ENCODE measurements at regions not wholly inside any gene's neighbourhood (a gene's known extent, or its start where the extent isn't known, plus 50 kb on each side); places are given as distances from the start of the nearest gene placed in this dataset.
"Not testable (repeated sequence)": the region's sequence is repeated elsewhere in the genome, so short reads cannot be mapped to it uniquely, and the experiment has no call there.

DNA sequence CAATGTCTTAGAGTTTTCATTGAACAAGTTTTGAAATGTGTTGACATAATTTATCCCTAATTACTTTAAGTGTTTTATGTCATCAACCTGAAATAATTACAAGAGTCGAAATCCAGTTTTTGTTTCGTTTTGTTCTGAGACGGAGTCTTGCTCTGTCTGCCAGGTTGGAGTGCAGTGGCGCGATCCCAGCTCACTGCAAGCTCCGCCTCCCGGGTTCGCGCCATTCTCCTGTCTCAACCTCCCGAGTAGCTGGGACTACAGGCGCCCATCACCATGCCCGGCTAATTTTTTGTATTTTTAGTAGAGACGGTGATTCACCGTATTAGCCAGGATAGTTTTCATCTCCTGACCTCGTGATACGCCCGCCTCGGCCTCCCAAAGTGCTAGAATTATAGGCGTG is 1131.0 kb upstream of the LRRTM3 start:
- not testable (repeated sequence) for DNase-seq (ENCODE audit: low read depth in 4 of 4, low spot score in 1 of 4)

DNA sequence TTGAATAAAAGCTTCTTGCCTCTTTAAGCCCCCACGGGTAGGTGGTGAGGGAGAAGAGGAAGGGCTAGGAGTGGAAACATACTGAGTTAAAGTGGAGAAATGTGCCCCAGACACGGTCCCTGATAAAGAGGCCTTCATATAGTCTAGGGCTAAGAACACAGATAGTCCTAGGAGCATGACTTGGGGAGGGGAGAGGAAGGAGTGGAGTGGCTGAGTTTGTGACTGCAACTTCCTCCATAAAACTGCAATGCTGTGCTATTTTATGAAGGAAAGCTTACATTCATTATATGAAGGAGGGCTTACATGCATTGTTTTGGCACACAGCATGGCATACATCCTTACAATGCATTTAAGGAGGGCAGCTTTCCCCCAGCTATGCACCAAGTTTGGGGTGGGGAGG is 1129.4 kb upstream of the LRRTM3 start:
- no peak for DNase-seq (ENCODE audit: low read depth in 4 of 4, low spot score in 1 of 4)

DNA sequence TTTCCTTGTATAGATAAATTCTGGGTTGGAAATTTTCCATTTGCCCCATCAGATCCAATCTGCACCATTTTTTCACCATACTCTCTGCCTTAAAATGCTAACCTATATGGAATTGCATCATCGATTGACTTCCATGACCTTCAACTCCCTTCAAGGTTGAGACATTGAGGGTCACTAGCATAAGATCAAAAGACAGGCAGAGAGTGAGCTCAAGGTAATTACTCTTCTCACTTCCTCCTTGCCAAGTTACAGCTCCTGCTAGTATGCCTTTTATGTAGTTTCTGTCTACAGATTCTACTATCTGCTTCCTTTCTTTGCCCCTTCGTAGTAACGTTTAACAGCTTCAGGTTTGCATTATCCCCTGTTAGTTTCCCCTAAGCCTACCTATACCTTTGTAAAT is 1127.7 kb upstream of the LRRTM3 start:
- no peak for DNase-seq (ENCODE audit: low read depth in 4 of 4, low spot score in 1 of 4)

DNA sequence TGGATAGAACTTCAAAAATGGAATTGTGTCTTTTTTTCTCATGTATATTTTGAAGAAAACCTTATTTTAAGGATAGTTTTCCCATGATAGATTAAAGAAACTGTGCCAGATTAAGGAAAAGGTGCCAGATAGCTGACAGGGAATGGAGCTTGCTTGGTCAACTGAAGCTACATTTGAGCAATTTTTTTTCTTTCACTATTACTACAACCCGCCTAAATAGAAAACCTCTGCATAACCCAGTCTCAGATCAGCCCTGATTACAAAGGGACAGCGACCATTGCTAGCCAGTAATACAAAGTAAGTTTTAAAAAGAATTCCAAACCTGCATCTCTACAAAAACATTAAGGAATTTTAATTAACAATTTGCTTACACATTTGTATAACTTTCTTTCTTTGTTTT is 1123.4 kb upstream of the LRRTM3 start:
- no peak for DNase-seq (ENCODE audit: low read depth in 4 of 4, low spot score in 1 of 4)

DNA sequence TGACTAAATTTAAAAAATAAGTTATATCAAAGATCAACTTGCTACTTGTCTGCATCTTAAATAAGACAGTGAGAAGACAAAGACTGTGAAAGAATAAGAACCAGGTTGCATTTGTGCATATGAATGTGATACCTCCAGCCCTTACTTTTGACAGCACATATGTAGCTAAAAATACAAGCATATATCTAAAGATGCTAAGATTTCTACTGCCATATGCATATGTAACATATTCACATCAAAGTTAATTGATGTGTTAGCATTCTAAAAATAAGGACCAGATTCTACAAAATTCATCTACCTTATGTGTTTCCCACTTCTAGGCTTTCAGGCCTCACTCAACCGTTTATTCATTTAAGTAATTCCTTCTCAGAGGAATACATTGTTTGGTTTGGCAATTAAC is 1120.3 kb upstream of the LRRTM3 start:
- no peak for DNase-seq (ENCODE audit: low read depth in 4 of 4, low spot score in 1 of 4)

DNA sequence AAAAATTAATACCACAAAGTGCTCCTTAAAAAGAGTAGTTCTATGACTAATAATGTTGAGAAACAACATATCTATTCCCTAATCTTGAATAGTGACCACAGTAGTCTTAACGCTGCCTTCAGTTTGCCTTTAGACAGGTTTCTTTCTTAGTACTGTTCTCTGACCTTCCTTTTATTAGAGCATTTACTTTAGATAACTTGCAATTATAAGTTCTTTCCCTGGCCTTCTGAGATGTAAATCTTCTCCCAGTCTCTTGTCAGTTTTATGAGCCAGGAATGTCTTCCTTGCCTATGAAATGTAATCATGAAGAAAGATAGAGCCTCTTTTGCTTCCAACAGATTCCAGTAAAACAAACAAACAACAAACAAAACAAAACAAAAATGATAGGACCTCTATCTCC is 1119.8 kb upstream of the LRRTM3 start:
- DNase-seq (ENCODE audit: low read depth in 4 of 4, low spot score in 1 of 4), result no peak

DNA sequence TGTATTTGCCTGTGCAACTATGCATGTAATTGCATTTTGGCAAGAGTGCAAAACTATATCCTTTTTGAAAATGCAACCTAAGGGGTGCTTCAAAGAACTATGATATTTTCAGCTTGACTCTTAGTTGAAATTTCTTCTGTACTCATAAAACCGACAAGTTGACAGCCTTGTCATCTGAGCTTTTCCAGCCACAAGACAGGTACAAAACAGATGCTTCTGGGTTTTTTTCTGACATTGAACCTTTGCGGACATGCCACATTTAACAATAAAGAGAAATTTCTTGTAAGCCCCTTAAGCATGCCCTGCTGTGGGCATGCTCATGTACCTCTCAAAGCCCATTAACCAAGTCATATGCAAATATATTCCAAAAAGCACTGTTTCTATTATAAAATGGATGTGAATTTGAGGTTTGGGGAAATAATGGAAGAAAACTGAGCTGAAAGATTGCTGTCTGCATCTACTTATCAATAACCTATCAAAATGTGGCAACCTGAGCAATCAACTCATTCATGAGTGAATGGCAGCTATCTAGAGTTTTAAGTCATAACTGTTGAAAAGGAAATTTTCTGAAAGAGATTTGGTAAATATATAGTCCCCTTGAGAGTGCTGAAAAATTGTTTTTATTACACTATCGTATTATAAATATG is 1117.0 kb upstream of the LRRTM3 start:
- no peak for DNase-seq (ENCODE audit: low read depth in 4 of 4, low spot score in 1 of 4)

DNA sequence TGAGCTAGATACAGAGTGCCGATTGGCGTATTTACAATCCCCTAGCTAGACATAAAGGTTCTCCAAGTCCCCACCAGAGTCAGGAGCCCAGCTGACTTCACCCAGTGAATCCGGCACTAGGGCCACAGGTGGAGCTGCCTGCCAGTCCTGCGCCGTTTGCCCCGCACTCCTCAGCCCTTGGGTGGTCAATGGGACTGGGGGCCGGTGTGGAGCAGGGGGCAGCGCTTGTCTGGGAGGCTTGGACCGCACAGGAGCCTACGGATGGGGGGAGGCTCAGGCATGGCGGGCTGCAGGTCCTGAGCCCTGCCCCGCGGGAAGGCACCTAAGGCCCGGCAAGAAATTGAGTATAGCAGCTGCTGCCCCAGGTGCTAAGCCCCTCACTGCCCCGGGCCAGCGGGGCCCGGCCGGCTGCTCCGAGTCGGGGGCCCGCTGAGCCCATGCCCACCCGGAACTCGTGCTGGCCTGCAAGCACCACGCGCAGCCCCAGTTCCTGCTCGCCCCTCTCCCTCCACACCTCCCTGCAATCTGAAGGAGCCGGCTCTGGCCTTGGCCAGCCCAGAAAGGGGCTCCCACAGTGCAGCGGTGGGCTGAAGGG is 1113.8 kb upstream of the LRRTM3 start:
- DNase-seq (ENCODE audit: low read depth in 4 of 4, low spot score in 1 of 4), result no peak

DNA sequence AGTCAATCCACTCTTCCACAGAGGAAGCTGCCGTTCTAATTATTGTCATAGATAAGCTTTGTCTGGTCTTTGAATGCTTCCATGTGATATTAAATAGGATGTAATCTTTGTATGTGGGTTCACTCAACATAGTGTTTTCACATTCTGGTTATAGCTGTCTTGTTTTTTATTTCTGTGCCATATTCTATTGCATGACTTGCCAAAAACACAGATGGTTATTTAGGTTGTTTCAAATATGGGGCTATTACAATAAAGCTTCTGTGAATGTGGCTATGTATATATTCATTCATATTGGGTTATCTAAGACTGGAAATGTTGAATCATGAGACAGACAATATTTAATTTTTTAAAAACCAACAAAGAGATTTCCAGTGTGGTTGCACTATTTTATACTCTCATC is 1109.3 kb upstream of the LRRTM3 start:
- no peak for DNase-seq (ENCODE audit: low read depth in 4 of 4, low spot score in 1 of 4)

DNA sequence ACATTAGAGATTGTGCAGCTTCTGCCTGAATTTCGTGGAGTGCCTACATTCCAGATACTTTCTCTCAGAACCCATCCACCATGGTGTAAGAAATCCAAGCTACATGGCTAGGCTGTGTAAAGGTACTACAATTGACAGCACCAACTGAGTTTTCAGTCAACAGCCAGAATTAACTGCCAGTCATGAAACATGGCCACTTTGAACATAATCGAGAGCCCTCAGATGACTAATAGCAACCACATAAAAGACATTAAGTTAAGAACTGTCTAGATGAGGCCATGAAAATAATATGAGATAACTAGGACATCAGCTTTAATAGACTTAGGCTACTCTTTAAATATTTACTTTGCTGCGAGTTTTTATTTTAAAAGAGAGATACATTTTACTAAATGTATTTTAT is 1106.8 kb upstream of the LRRTM3 start:
- DNase-seq (ENCODE audit: low read depth in 4 of 4, low spot score in 1 of 4), result no peak

DNA sequence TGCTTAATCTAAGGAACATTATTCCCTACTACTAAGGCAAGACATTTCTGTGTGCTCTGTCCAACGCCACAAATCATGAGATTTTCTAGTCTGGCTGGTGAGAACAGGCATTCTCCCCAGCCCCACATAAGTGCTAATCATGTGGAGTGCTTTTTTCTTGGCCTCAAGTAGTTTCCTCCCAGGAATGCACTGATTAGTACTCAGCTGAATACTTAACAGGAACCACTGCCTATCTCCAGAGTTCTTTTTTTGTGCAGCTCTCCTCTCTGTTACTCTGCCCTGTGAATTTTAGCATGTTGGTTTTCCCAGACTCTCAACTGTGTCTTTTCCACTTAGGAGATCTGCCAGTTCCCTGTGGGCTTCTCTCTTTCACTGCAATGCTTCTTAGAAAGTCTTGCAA is 1098.5 kb upstream of the LRRTM3 start:
- no peak for DNase-seq (ENCODE audit: low read depth in 4 of 4, low spot score in 1 of 4)

DNA sequence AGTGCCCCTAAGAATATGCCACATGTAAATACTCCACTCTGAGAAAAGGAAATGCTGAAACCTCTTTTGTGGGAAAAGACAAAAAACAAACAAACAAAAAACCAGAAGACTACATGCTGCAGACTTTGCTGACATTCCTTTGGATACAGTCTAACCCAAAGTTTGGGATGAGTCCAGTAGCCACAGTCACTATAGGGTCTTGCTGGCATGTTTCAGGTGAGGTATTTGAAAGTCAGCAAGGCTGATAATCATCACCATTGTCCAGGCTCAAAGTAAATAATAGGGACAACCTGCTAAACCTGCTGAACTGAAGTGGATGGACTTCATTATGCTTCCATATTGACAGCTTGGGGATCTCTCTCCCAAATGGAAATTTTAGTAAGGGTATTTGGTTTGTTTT is 1087.0 kb upstream of the LRRTM3 start:
- DNase-seq (ENCODE audit: low read depth in 4 of 4, low spot score in 1 of 4), result no peak

DNA sequence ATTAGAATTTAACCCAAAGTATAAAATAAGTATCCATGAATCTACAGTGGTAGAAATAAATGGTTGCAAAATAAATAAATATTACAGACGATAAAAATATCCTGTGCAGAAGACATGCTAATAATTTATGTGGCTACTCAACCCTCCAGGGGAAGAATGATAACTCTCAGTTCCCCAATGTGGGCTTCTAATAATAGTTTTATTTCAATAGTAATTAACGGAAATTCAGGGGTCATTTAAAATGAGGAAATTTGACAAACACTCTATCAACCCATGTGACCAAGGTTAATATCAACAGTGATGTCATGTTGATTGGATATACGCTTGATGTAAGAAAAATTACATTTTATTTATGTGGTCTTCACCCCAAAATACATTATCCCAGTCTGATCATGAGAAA is 1082.6 kb upstream of the LRRTM3 start:
- no peak for DNase-seq (ENCODE audit: low read depth in 4 of 4, low spot score in 1 of 4)

DNA sequence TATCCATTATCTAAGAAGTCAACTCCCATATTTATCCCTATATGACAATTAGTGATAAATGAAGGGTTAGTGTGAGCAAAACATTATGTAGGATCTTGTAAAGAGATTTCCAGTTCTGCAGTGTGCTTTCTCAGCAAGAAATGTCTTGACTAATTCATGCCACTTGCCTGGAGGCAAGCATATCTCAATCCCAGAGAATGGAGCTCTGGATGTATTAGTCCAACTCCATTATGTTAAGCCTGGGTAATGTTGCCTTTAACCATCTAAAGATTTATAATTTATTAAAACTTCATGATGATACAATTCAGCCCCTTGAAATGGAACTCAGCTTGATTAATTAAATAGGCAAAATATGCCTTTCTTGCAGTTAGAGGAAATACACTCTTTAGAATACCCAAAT is 1079.9 kb upstream of the LRRTM3 start:
- no peak for DNase-seq (ENCODE audit: low read depth in 4 of 4, low spot score in 1 of 4)

DNA sequence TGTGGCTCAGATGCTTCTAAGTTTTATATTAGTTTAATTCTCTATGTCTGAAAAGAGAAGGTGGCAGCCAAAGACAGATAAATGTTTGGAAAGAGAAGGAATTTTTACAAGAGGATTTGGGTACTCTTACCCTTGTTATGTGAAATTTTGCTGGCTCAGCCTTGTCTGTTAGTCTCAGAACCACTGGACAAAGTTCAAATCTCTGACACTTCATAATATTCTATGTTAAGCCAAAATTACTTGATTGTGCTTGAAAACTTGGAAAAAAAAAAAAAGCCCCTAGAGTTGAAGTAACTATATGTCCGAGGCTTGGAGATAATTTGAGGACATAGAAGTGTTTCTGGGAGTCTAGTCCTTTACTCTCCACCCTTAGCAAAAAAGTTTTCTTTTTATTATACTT is 1079.3 kb upstream of the LRRTM3 start:
- DNase-seq (ENCODE audit: low read depth in 4 of 4, low spot score in 1 of 4), result no peak

DNA sequence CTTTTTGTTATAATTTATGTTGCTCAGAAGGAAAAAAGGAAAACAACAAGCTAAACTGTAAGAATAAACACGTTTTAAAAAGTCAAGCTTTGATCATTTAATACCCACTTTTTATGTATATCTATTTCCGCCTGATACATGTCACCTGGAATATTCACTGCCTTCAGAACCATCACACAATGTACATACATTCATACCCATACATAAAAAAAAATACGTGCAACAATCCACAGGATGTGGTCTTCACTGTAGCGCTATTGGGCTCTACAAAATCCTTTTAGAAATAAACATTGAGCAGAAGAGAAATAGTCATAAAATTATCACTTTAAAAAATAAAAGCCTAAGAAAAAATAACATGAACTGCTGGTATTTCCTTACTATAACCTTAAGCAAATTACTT is 1078.9 kb upstream of the LRRTM3 start:
- no peak for DNase-seq (ENCODE audit: low read depth in 4 of 4, low spot score in 1 of 4)

DNA sequence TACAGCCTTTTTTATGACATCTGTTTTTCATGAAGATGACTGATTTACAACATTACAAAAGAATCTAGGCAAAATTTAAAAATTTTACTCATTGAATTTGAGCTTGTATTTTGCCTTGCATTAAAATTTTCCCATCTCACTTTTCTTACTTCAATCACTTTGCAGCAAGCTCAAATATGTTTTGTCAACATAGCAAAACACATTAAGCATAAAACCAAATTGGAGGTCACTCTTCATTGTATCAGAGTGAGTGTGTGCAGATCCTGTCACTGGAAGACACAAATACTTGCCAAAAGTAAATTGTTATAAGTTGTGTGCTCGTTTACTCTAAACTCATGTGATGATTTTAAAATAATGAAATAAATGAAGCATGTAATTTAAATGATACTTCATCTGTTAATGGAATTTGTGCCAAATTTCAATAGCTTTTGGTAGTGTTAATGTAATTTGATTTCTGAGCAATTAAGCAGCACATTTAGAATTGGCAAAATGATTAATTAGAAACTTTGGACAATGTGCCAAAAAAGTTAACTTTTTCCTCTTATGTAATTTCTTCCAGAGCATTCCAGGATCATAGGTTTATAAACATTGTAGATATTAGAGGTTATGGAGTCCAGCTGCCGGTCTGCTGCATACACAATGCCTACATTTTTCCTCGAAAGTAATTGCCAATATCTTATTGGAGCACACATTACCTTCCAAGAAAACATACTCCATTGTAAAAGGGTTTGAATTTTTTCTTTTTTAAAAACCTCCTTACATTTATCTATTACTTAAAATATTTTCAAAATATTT is 1078.2 kb upstream of the LRRTM3 start:
- DNase-seq (ENCODE audit: low read depth in 4 of 4, low spot score in 1 of 4), result no peak

DNA sequence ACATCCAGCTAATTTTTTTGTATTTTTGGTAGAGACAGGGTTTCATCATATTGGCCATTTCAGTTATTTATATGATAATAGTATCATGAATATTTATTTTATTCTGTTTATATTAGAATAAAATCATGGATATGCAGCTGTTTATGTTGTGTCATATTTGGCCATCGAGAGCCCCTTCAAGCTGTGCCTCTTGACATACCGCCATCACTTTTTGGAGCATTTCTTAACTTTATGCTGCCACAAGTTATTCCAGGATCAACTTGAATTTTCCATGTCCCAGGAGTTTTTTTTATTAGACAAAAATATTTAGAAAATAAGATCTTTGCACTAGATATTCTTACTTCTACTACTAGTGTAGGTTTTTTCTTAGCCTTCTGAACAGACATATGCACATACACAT is 1067.0 kb upstream of the LRRTM3 start:
- no peak for DNase-seq (ENCODE audit: low read depth in 4 of 4, low spot score in 1 of 4)

DNA sequence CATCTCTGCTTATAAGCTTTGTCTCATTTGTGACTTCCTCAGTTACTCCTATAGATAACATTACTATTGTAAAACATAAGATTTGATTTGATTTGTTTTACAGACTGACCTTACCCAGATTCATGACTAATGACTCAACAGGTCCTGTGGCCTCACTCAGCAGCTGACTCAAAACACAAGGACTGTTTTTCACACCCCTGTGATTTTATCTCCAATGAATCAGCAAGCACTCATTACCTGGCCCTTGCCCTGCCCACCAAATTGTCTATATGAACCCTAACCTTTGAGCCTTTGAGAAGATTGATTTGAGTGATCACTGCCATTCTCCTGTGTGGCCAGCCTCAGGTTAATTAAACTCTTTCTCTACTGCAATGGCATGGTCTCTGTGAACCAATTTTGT is 1064.6 kb upstream of the LRRTM3 start:
- DNase-seq (ENCODE audit: low read depth in 4 of 4, low spot score in 1 of 4), result no peak

Measured in stimulated activated CD4-positive, alpha-beta T cell treated with anti-CD3 and anti-CD28 coated beads, Interleukin-1b, Interleukin-23, amount 100 ng/mL, for 24 hours (primary cell).